Renal pelvis (tissue), 1 donor: ENCODE measurements at regions not wholly inside any gene's neighbourhood (a gene's known extent, or its start where the extent isn't known, plus 50 kb on each side); places are given as distances from the start of the nearest gene placed in this dataset.

Experiments
- DNase-seq: peaks from one replicate; pipeline ENCODE4 v3.0.0-alpha.2; 2013

DNA sequence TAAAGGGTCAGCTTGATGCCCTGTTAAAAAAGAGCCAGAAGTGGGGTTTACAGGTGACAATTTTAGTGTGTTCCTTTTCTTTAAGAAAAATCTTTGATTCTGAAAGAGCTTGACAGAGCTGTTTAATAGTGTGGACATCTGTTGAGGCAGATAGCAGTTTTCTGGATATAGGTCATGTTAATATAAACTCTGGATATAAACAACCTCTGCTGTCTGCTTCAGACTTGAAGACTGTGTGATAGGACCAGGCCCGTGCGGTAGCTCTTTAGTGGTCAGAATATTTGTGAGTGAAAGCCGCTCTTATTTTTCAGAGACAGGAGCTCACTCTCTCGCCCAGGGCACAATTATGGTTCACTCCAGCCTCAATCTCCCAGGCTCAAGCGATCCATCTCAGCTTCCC, 439.9 kb upstream of the RGS6 start:
- no peak for DNase-seq

DNA sequence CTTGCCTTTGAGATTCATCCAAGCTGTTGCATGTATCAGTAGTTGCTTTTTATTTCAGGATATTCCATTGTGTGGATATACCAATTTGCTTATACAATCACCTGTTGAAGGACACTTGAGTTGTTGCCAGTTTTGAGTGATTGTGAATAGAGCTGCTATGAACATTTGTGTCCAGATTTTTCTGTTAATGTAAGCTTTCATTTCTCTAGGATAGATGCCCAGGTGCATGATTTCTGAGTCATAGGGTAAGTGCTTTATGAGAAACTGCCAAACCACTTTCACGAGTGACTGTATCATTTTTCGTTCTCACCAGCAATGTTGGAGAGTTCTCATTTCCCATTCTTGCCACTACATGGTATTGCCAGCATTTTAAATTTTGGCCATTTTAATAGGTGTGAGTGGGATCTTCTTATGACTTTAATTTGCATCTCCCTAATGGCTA, 434.6 kb upstream of the RGS6 start:
- no peak for DNase-seq

DNA sequence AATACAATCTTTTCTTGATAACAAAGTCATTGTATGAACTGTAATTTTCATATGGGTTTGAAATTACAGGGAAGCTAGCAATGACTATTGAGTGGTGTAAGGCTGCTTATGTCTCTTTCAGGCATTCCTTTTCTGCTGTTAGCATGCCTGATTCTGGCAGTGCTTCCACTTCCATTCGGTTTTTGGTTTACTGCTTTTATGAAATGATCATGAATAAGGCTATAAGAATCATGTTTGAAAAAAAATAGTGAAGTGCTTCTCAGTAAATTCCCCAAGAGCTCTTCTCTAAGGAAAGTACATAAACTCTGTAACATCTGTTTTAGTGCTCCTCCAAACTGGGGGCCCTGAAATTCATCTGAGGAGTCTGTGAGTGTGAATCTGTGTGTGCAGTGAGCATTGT, 434.0 kb upstream of the RGS6 start:
- no peak for DNase-seq

DNA sequence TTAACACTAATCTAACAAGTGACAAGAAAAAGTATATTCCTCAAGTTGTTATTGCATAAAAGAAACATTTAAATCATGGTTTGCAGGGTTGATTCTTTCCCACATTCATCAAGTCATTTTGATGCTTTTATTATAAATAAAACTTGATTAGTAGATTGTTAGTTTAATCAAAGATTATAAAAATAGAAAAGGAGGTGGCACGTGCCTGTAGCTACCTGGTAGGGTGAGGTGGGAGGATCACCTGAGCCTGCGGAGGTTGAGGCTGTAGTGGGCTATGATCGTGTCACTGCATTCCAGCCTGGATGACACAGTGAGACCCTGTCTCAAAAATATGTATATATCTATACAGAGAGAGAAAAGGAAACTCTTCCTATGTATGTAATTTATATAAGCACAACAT, 433.2 kb upstream of the RGS6 start:
- DNase-seq, result no peak

DNA sequence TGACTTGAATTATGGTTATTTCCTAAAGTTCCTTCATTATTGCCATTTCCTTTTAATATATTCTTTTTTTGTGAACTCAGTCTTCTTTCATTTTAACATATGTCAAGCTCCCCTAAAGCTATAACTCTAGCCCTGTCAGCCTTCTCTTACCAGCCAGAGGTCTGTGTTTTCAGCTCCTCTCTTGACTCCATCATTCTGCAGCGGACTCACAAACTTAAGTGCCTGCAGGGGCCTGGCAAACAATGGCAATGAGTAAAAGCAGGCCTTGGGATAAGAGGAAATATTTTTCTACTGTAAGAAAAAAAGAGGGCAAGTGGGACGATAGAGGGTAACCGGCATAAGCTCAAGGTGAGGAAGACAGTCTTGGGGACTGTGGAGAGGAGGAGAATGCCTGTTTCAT, 424.5 kb upstream of the RGS6 start:
- no peak for DNase-seq

DNA sequence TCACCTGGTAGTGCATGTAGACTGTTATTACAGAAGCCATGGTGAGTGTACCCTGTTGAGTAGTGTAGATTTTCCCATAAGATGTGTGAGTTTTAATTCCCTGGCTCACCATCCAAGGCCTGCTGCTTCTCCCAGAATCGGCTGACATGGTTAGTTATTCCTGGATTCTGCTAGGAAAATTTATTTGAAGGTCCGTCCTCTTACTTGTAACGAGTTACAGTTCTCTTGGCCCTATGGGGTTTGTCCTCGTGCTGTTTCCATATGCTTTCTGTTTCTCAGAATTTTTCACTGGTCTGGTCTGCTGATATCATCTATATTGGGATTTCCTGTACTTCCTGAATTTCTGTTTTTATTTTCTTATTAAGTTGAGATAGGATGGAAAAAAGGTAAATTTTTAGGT, 423.3 kb upstream of the RGS6 start:
- no peak for DNase-seq

DNA sequence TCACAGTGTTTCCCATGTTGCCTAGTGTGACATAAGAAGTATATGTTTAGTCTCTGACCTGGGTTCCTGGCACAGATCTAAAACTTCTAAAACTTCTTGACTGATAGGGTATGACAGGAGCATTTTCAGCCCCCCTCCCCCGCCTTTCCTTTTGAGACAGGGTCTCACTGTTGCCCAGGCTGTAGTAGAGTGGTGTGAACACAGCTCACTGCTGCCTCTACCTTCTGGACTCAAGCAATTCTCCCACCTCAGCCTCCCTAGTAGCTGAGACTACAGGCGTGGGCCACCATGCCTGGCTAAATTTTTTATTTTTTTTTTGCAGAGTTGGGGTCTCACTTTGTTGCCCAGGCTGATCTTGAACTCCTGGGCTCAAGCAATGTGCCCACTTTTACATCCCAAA, 421.1 kb upstream of the RGS6 start:
- DNase-seq, result no peak

DNA sequence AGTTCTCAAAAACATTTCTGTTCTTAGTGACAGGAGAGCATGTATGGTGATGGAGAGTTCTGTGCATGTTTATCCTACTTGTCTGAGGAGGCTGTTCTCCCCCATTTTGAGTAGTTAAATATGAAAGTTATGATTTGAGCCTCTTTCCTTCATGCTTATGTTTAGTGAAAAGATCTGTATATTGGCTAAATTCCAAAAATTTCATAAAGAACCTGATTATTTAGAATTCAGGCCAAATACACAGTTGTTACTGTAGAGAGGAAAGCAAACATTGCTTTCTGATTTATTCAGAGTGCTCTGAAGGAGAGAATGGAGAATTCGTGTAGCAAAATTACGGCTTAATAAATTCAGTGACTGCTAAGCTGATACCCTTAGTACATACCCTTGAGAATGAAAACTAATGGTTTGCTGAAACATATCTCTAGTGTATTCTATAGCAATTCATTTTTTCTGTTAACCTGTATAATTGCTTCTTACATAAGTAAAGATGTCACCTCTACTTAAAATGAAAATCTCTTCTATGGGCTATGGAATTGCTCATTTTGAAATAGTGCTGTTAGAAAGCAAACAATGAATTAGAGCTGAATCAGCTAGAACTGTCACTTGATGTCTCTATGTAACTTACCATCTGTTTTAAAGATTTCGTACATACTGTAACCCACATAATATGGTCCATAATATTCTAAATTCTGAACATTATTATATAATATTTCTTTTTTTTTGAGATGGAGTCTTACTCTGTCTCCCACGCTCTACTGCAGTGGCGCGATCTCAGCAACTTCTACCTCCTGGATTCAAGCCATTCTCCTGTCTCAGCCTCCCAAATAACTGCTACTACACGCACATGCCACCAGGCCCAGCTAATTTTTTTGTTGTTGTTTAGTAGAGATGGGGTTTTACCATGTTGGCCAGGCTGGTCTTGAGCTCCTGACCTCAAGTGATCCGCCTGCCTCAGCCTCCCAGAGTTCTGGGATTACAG, 417.0 kb upstream of the RGS6 start:
- DNase-seq, result no peak

DNA sequence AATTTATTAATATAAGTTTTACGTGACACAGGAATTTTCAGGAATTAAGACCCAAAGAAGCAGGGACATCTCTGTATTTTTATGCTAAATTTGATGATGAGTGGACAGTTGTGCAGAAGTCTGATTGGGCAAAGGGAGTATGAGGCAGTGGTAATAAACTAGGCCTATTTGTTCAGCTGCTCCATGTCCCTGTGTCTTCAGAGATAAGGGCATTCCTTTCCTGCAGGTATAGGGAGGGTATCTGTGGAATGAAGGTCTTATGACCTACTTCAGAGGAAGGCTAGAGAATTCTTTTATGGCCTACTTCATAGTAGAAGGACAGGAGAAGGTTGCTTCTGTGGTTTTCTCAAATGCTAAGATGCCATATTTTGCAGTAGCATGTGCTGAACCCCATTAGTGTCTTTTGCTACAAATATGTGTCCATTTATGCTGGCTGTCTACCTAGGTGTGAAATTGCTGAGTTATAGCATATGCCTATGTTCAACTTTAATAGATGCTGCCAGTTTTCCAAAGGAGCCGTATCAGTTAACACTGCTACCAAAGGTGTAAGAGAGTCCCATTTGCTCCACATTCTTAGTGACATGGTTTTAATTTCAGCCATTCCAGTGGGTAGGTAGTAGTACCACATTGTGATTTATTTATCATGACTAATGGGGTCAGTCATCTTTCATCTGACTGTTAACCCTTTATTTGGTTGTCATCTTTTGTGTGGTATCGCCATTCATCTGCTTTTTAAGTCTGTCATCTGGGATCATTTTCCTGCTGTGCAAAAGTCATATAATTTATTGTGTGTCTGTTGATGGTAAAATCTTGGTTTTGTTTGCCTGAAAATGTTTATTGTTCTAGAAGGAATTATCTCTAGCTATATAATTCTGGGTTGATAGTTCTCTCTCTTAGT, 410.7 kb upstream of the RGS6 start:
- DNase-seq, result no peak

DNA sequence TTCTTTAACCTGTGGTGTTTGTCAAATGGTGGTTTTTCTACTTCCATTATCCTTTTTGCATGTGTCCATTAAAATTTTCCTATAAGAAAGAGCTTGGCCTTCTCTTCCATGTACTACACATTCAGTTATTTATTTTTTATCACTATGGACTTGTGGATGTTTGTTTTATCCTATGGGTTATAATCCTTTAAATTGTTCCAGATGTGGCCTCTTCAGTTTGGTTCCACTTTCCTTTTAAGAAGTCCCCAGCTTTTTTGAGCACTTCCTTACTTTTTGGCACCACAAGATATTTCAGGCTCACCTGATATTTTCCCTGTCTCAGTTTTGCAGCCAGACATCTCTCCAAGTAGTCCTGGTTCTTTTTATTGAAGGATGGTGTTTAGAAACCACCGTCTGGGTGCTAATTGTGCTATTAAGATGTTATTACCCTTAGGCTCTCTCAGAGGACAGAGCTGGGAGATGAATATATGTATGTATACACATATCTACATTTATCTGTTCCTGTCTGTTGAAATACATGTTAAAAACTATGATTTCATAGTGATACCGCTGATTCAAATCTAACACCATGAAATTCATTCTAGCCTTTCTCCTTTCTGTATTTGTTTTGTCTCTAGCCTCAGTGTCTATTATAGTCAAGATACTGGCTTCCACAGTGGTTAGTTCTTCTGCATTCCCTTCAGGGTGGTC, 408.5 kb upstream of the RGS6 start:
- no peak for DNase-seq

DNA sequence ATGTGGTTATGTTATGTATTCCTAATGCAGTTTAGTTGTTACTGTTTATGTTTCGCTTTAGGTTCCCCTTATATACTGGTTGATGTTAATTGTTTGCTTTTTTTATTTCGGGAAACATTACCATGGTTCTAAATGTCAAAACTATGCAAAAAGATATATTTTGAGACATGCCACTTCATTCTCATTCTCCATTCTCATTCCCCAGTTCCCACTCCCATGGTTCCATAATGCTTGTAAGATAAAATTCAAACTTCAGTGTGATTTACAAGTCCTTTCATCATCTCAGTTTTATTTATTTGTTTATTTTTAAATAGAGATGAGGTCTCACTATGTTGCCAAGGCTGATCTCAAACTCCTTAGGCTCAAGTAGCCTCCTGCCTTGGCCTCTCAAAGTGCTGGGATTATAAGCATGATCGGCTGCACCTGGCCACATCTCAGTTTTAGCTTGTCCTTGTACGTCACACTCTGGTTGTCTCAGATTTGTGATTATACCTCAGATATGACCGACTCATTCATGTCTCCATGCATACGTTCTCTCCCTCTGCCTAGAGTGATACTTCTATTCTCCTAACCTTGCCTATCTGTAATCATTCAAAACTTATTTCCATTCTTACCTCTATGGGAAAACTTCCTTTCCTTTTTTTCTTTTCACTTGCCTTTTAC, 407.8 kb upstream of the RGS6 start:
- no peak for DNase-seq

DNA sequence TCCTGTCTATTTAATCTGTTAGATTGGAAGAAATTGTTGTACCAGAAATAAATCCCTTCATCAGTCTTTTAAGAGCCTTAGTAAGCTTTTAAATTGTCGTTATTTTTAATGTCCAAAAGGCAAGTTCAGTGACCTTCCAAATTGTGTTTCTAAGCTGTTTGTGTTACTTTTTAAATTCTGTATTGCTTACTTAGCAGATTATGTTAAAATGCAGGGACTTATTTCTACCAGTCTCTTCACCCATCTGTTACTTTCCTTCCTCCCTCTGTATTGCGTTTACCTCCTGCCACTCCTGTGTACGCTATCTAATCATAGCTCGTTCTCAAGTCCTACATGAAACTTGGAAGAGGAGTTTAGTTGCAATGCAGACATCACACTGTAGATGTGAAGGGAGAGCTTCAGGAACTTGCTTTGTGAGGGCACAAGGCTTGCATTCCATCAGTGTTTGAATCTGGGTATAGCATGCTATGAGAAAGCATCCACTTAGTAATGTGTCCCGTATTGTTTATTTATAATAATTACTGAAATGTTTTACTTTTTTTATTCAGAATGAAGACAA, 406.5 kb upstream of the RGS6 start:
- DNase-seq, result no peak

DNA sequence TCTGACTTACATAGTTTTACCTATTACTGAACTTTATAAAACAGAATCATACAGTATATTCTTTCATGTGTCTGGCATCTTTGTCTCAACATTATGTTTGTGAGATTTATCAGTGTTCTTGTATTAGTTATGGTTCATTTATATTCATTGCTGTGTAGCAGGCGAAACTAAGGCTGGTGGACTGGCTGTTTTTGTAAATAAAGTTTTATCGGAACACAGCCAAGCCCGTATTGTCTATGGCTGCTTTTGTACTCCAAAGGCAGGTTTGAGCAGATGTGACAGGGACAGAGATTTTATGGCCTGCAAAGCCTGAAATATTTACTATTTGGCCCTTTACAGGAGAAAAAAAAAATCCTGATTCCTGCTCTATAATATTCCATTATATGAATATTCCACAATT, 405.8 kb upstream of the RGS6 start:
- DNase-seq, result no peak

DNA sequence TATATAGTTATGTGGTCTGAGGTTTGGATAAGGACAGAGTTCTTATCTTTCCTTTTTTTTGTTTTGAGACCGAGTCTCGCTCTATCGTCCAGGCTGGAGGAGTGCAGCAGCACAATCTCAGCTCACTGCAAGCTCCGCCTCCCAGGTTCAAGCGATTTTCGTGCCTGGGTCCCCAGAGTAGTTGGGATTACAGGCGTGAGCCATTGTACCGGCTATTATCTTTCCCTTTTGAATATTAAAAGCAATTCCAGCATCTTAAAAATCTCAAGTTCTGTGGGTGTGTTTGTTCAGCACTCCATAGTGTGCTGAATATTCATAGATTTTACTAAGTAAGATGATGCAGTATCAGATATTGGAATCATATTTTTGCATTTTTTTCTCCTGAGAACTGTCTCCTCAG, 404.4 kb upstream of the RGS6 start:
- no peak for DNase-seq

DNA sequence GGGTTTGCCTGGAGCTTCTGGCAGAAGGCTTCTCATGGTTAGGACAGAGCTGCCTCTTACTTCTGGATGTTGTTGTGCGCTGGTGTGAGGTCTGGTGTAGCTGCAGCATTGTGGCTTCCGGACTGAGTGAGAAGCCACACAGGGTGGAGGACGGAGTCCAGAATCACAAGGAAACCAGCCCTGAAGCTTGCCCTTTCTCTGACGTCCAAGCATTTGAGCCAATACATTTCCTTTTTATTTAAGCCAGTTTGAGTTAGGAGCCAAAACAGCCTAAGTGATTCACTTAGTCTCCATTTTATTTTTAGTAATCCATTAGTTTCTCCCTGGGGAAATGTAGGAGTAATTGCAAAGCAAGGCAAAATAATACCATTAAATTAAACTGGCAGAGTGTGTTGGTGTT, 402.4 kb upstream of the RGS6 start:
- no peak for DNase-seq

DNA sequence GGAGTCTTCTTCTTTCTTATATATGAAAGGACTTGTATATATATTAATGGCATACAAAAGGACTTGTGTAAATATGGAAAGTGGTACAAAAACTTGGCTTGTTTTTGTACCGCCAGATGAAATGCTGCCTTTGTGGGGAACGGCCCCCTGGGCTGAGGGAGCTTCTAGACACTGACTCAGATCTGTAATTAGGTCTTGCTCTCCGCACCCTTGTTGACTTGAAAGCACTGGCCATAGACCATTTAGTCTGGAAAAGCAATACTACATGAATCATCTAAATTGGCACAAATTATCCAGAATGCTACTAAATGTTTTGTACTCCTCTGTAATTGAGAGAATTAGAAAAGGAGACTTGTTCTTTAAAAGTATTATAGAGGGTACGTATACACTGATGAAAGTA, 399.9 kb upstream of the RGS6 start:
- DNase-seq, result no peak

DNA sequence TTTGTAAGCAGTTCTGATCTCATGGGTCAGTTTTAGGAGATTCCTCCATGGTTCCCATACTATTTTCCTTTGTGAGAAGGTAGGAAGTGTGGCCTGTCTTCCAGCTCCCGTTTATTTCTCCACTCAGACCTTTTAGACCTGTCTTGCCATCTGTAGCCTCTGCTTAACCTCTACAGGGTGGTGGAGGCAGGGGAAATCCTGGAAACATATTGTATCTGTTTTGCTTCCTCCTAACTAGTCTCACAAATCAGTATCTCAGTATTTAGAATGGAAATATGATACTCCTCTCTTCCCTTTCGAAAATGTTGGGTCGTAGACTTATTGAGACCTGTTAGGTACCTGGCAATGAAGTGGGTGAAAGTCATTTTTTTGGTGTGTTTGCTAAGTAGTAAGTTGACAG, 399.4 kb upstream of the RGS6 start:
- no peak for DNase-seq

DNA sequence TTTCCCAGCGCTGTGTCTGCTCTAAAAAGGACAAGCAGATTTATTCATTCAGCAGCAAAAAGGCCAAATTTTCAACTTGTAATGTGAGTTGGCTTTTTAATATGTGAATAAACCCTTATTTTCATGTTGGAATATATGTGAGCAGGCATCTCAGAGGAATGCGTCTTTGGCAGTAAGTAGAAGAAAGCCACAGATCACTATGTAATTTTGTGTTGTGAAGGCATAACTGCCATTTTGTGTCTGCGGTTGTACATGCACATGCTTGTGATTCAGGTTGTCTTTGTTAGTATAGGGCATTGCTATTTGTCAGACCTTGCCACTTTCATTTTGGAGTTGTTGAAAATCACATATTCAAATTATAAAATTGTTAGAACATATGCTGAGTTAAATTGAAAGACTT, 398.8 kb upstream of the RGS6 start:
- no peak for DNase-seq

DNA sequence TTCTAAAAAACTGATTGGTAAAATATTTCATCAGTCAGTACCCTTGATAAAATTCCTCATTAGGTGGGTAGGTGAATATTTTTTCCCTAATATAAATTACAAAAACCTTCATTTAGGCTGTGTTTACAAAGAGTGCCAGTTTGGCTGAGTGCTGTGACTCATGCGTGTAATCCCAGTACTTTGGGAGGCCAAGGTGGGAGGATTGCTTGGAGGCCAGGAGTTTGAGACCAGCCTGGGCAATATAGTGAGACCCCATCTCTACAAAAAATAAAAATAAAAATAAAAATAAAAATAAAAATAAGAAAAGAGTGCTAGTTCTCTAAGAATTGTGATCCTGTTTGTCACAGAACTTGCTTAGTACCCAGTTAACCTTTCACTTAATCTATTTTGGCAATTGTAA, 398.4 kb upstream of the RGS6 start:
- no peak for DNase-seq

DNA sequence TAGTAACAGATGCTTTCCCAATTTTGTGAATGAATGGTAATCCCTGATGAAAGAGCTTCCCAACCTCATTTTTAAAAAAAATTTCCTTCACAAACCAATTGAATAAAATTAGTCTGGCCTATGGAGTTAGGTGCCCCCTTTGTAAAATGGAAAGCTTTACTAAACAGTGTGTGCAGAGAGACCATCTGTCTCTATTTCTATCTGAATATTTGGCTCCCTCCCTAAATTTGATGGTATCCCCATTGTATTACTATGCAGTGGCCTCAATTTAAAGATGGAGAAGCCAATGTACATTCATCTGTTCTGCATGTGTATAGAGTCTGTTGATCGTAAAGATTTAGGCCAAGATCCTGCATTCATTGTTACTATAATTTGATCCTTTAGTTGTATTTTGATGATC, 397.7 kb upstream of the RGS6 start:
- DNase-seq, result no peak

DNA sequence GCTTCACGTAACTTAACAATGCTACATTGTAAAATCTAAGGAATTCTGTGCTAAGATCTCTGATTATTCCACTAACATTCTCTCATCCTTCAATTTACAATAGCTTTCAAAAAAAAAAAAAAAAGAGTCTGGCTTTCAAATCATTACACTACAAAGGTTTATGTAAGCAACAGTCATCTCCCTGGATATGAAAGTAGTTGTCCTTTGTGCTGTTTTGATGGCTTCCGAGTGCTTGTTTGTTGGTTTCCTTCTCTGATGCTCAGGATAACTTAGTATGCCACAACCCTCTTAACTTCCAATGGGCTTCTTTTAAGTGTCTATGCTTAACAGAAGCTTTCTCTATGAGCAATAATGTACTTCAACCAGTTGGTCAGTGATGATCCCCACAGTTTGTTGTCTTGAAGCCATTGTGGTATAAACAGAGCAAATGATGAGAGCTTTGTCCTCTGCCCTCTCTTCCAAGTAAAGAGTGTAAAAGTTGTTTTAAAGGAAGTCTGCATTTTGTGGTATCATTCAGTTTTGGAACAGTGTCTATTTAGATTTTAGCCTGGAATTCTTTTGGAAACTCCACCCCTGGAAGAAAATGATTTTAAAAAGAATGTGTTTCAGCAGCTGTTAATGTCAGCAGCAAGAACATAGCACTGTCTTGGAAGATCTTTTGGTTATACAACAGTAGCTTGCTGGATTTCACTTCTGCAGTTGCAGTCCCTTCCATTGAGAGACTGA, 396.1 kb upstream of the RGS6 start:
- no peak for DNase-seq
